SU-DHL-6 (cell line): ENCODE measurements at regions not wholly inside any gene's neighbourhood (a gene's known extent, or its start where the extent isn't known, plus 50 kb on each side); places are given as distances from the start of the nearest gene placed in this dataset.

Experiments used
- EZH2phosphoT487 ChIP-seq: fragments of 200-600 bp; sonication (generic), shearing (Covaris generic); conservative IDR thresholded peaks from 2 replicates; pipeline ENCODE4 v1.6.1; 2018; ENCODE audit warnings: mild to moderate bottlenecking, antibody characterized with exemption, low read length, moderate library complexity, mixed read lengths
- TF ChIP-seq, protein P1 (sequence below): fragments of 200-600 bp; sonication (generic); IDR thresholded peaks from one replicate; pipeline ENCODE4 v1.5.1; 2017; ENCODE audit warnings: antibody characterized with exemption, mild to moderate bottlenecking, low read length, moderate library complexity; ENCODE audit not compliant: insufficient read depth, poor library complexity, severe bottlenecking

DNA sequence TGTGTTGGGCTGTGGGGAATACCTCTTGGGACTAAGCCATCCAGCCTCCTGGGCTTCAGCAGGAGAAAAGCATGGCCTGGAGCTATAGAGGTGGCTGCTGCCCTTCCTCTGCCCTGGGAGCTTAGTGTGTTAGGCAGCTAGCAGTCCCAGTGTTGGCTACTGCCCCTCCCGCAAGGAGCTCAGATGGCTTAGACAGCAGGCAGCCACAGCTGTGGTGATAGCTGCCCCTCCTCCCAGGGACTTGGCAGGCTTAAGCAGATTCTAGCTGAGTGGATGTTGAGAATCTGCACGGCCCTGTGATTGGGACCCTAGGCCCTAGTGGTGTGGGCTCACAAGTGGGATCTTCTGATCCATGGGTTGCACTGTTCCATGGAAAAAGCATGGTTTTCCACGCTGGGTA is 264.5 kb downstream of the TDRD3 start:
- TF ChIP-seq, protein P1, sequence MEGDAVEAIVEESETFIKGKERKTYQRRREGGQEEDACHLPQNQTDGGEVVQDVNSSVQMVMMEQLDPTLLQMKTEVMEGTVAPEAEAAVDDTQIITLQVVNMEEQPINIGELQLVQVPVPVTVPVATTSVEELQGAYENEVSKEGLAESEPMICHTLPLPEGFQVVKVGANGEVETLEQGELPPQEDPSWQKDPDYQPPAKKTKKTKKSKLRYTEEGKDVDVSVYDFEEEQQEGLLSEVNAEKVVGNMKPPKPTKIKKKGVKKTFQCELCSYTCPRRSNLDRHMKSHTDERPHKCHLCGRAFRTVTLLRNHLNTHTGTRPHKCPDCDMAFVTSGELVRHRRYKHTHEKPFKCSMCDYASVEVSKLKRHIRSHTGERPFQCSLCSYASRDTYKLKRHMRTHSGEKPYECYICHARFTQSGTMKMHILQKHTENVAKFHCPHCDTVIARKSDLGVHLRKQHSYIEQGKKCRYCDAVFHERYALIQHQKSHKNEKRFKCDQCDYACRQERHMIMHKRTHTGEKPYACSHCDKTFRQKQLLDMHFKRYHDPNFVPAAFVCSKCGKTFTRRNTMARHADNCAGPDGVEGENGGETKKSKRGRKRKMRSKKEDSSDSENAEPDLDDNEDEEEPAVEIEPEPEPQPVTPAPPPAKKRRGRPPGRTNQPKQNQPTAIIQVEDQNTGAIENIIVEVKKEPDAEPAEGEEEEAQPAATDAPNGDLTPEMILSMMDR = no peak
- TF ChIP-seq EZH2phosphoT487 = no peak
